Ectodermal cell (in vitro differentiated cells): ENCODE measurements at regions not wholly inside any gene's neighbourhood (a gene's known extent, or its start where the extent isn't known, plus 50 kb on each side); places are given as distances from the start of the nearest gene placed in this dataset.

Experiments
- H3K27ac ChIP-seq: 2 replicates; pipeline ENCODE4 v1.7.0; 2013; ENCODE audit warnings: mild to moderate bottlenecking, low read depth, low read length; ENCODE audit not compliant: insufficient read depth, poor library complexity, severe bottlenecking
- H3K27me3 ChIP-seq: 2 replicates; pipeline ENCODE4 v1.7.0; 2013; ENCODE audit warnings: mild to moderate bottlenecking, low read length; ENCODE audit not compliant: insufficient read depth, control insufficient read depth, poor library complexity, severe bottlenecking
- H3K36me3 ChIP-seq: one replicate; pipeline ENCODE4 v1.7.0; 2013; ENCODE audit warnings: low read length; ENCODE audit not compliant: control insufficient read depth, insufficient read depth
- H3K4me1 ChIP-seq: one replicate; pipeline ENCODE4 v1.7.0; 2013; ENCODE audit warnings: low read length; ENCODE audit not compliant: control insufficient read depth, insufficient read depth
- H3K4me3 ChIP-seq: 2 replicates; pipeline ENCODE4 v1.7.0; 2013; ENCODE audit warnings: low read depth, low read length, control low read depth; ENCODE audit not compliant: insufficient read depth
- H3K9me3 ChIP-seq: 2 replicates; pipeline ENCODE4 v1.7.0; 2013; ENCODE audit warnings: mild to moderate bottlenecking, low read length, moderate library complexity; ENCODE audit not compliant: control insufficient read depth
- WGBS, 2 experiments: methylation state at CpG; one replicate each; pipeline ENCODE4 v1.1.7; 2013; ENCODE audit warnings: missing lambda C conversion rate in 2 of 2; 5-methylcytosine and 5-hydroxymethylcytosine counted together

DNA sequence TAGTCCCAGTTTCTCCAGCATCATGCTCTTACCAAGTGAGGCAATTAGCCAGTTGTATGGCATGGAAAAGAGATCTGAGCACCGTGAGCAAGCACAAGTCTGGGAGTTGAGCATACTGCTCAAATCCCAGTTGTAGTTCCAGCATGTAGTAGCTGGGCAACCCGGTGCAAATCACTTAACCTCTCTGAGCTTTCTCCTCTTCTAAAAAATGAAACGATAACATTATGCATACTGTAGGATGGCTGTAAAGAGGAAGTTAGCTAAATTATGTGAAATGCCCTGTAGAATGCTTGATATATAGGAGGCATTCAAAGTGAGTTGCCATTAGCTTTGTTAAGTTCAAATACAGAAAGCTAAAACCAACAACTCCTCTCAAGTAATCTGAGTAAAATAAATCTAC is 164.0 kb upstream of the ZEB2 start:
- 91 to 92% methylated on average over 2 to 3 of the region's 3 CpGs for WGBS, 2 experiments
- Histone ChIP-seq H3K9me3 (no peaks in the 10 kb centered on the region), H3K4me3 (no peak overlapping the region), H3K27ac (no peak overlapping the region), H3K27me3 (no peaks in the 10 kb centered on the region), H3K4me1 (no peaks in the 10 kb centered on the region), H3K36me3 (no peaks in the 10 kb centered on the region)

DNA sequence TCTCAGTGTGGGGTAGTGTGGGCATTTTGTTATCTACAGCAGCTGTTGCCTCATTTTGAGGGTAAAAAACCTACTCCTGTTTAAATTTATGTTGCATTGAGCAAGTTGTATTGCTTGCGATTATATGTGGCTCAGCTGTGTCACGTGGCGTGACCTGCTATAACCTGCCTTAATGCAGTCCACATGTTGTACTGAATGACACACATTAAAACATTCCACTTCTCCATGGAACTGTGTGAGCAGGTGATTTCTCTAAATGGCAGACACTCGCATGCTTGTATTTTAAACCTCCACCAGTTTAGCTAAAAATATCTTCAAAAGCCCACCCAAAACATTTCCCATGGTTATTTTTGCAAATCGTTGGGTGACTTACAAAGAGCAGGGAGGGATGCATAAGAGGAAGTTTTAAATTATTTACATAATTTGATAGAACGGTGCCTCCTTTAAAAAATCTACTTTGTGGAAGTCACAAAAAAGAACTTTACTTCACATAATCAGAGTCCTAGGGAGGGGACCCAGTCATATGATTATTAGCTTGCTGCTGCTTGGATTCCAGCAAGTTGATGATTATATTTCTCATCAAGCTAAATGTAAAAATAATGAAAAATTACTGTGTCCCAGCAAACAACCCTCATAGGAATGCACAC is 163.3 kb upstream of the ZEB2 start:
- H3K9me3 ChIP-seq = no peaks in the 10 kb centered on the region
- H3K4me3 ChIP-seq = no peak overlapping the region
- no peaks in the 10 kb centered on the region for H3K27me3 ChIP-seq
- no peaks in the 10 kb centered on the region for H3K36me3 ChIP-seq
- H3K27ac ChIP-seq = no peak overlapping the region
- H3K4me1 ChIP-seq = no peaks in the 10 kb centered on the region
- 90 to 92% methylated on average over 5 of the region's 6 CpGs for WGBS, 2 experiments

DNA sequence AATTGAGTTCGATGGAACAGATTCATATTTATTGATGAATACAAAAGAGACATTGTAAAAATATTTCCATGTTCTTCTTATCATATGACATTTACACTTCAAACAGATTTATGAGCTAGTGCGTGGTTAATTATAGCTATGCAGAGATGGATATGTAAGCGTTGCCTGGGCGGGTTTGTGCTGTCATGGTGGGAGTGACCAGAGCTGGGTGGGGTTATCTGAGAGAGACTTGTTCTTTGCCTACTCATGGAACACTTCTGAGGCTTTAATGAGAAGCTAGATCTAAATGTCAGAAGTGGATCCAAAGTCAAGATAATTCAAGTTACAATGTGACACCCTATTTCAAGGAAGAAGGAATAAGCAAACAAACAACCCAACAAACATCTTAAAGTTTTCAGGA is 162.3 kb upstream of the ZEB2 start:
- H3K4me3 ChIP-seq = no peak overlapping the region
- no peaks in the 10 kb centered on the region for H3K36me3 ChIP-seq
- H3K27ac ChIP-seq = no peak overlapping the region
- H3K9me3 ChIP-seq = no peaks in the 10 kb centered on the region
- no peaks in the 10 kb centered on the region for H3K27me3 ChIP-seq
- H3K4me1 ChIP-seq = no peaks in the 10 kb centered on the region
- WGBS, 2 experiments = 91 to 98% methylated on average over 3 of the region's 4 CpGs

DNA sequence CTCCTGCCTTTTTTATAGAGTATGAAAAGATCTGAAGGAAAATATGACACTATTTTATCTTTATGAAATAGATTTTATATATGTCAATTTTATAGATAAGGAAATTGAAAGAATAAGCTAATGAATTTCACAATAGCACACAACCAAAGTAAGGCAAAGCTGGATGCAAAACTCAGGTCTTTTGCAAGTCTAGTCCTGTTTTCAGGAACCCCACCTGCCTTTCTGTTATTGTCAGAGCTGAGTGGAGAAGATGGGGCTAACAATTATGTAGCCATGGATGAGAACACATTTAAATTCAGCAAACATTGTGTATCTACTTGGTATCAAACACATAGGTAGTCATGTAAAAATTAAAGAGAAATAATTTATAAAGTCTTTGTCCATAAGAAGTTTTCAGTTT is 161.5 kb upstream of the ZEB2 start:
- Histone ChIP-seq H3K4me3 (no peak overlapping the region), H3K27ac (no peak overlapping the region), H3K4me1 (no peaks in the 10 kb centered on the region), H3K27me3 (no peaks in the 10 kb centered on the region), H3K9me3 (no peaks in the 10 kb centered on the region), H3K36me3 (no peaks in the 10 kb centered on the region)

DNA sequence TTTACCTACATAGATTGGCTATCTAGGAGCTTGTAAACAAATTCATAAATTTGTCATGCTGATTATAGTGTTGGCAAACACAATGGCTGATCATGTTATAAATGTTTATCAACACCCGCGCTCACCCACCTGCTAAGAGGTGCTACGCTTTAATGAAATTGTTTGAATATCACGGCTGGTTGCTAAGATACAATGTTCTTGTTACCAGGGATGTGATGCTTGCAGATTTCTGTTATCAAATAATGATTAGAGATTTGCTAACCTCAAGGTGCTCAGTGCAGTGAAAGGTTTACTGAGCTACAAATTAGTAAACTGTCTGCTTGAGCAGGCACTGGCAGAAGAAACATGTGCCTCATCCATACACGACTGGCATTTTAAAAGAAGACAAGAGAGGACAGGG is 160.0 kb upstream of the ZEB2 start:
- H3K36me3 ChIP-seq = no peaks in the 10 kb centered on the region

DNA sequence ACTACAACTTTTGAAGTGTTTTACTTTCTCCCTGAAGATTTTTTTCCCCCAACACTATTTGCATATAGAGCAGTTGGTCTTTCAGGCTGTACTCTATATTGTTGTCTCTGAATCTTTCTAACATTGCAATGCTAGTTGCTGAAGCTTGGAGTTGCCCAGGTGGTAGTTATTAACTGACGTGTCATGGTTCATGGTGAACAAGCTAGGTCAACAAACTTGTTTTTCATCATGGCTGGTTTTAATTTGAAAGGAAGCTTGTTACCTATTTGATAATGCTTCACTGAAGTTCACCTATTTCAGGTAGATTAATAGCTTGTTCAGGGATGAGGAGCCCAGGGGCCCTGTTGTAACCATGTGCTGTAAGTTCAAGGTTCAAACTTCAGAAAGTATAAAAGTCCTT is 158.8 kb upstream of the ZEB2 start:
- no peak overlapping the region for H3K27ac ChIP-seq
- H3K27me3 ChIP-seq = no peaks in the 10 kb centered on the region
- 90 to 96% methylated on average over 1 of the region's 1 CpG for WGBS, 2 experiments
- no peaks in the 10 kb centered on the region for H3K36me3 ChIP-seq
- H3K4me1 ChIP-seq = no peaks in the 10 kb centered on the region
- no peaks in the 10 kb centered on the region for H3K9me3 ChIP-seq
- no peak overlapping the region for H3K4me3 ChIP-seq

More for the DNA sequence above, 160.0 kb upstream of the ZEB2 start:
- Histone ChIP-seq H3K27ac (no peak overlapping the region), H3K27me3 (no peaks in the 10 kb centered on the region), H3K9me3 (no peaks in the 10 kb centered on the region), H3K4me3 (no peak overlapping the region), H3K4me1 (no peaks in the 10 kb centered on the region)
- 73 to 75% methylated on average over 5 of the region's 5 CpGs for WGBS, 2 experiments

DNA sequence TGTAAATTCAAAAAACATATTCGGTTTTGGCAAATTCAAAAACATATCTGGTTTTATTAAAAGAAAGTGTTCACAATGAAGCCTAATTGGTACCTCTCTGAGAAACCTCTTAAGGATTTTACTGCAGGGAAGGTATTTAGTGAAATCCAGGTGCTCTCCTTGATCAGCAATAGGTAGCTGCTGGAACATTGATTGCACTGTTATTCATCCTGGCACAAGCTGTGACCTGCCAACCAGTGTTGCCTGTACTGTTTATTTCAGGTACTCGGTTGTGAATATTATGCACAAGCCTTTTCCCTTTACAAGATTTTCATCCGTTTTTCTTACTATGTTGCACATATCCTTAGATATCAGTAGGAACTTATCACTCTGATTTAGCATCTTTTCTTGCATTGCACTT is 155.8 kb upstream of the ZEB2 start:
- Histone ChIP-seq H3K9me3 (no peaks in the 10 kb centered on the region), H3K27me3 (no peaks in the 10 kb centered on the region), H3K4me1 (no peaks in the 10 kb centered on the region), H3K4me3 (no peak overlapping the region), H3K27ac (no peak overlapping the region), H3K36me3 (no peaks in the 10 kb centered on the region)
- WGBS, 2 experiments = 89 to 96% methylated on average over 3 of the region's 3 CpGs

DNA sequence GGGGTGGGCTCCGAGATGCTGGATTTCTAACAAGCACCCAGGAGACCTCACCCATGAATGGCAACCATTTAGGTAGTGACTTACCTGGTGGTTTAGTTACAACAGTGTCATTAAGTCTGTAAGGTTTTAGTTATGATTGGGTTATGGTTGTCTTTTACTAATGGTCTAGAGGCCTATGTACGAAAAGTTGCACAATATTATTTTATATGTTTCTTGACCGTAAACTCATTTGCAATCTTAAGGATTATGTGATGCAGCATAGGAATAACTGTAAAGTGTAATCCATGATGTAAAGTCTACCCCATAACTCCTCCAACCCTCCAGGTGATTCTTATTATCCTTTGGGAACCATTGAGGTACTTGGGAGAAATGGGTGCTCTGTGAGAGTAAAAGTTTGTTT is 155.4 kb upstream of the ZEB2 start:
- Histone ChIP-seq H3K36me3 (no peaks in the 10 kb centered on the region), H3K9me3 (no peaks in the 10 kb centered on the region), H3K4me3 (no peak overlapping the region), H3K4me1 (no peaks in the 10 kb centered on the region), H3K27me3 (no peaks in the 10 kb centered on the region), H3K27ac (no peak overlapping the region)
- WGBS, 2 experiments = 99 to 100% methylated on average over 1 to 3 of the region's 3 CpGs

DNA sequence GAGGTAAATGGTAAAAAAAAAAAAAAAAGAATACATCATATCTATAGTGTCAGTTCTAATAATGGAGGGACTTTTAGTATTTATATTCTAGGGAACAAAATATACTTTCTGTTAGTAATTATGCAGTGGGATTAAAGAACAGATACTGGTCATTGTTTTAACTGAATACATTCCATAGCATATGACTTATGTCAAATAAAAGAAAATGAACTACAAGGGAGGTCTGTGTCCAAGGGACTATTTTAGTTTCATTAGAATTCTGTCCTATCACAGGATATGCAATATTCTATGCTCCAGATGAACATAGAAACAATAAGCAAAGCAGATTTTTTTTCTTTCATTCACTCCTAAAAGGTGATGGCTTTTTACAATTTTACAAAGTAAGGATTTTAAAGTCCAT is 154.2 kb upstream of the ZEB2 start:
- no peaks in the 10 kb centered on the region for H3K36me3 ChIP-seq
- H3K4me3 ChIP-seq = no peak overlapping the region
- H3K27ac ChIP-seq = no peak overlapping the region
- no peaks in the 10 kb centered on the region for H3K4me1 ChIP-seq
- H3K9me3 ChIP-seq = no peaks in the 10 kb centered on the region
- no peaks in the 10 kb centered on the region for H3K27me3 ChIP-seq

DNA sequence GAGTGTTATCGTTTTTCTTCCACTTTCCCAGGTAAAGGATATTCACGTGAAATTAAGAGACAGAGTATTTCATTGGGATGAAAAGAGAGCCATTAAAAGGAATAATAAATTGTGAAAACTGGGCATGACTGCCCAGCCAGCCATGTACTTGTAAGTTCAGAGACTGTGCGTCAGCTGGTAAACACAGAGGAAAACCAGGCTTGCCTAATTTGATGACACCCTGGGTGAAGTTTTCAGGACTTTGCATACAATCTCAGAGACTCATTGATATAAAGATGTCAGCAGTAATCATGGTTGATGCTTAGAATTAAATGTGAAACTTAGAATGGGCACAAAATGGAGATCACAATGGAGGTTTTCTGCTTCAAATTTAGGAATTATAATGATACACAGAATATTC is 153.5 kb upstream of the ZEB2 start:
- WGBS, 2 experiments = 63 to 65% methylated on average over 3 of the region's 3 CpGs
- no peak overlapping the region for H3K27ac ChIP-seq
- no peaks in the 10 kb centered on the region for H3K4me1 ChIP-seq
- no peaks in the 10 kb centered on the region for H3K36me3 ChIP-seq
- H3K27me3 ChIP-seq = no peaks in the 10 kb centered on the region
- no peak overlapping the region for H3K4me3 ChIP-seq
- no peaks in the 10 kb centered on the region for H3K9me3 ChIP-seq
